ENCODE measurements at regions not wholly inside any gene's neighbourhood (a gene's known extent, or its start where the extent isn't known, plus 50 kb on each side); places are given as distances from the start of the nearest gene placed in this dataset.

- TF ChIP-seq CTCF (IDR thresholded peaks at IDR 0.05): no peak
- TF ChIP-seq POLR2AphosphoS5 (IDR thresholded peaks at IDR 0.05; ENCODE audit: insufficient read depth in 1 of 2, low read depth in 1 of 2): no peak
Measured at GRCh38 chr10:106083572-106083971, 1080.9 kb downstream of the SORCS1 start.
